HG02973 (cell line): ENCODE measurements at regions not wholly inside any gene's neighbourhood (a gene's known extent, or its start where the extent isn't known, plus 50 kb on each side); places are given as distances from the start of the nearest gene placed in this dataset.
"Not testable (repeated sequence)": the region's sequence is repeated elsewhere in the genome, so short reads cannot be mapped to it uniquely, and the experiment has no call there.

Experiments
- ATAC-seq: cut with Tn5 transposase; IDR thresholded peaks from one replicate; pipeline ENCODE4 v1.9.1; 2021; ENCODE audit warnings: moderate library complexity; ENCODE audit not compliant: unreplicated experiment

- ATAC-seq: no peak
Measured at GRCh38 chr7:83832009-83832408, 183.1 kb upstream of the SEMA3E start.

GRCh38 chr7:83827036-83827435 is 178.1 kb upstream of the SEMA3E start:
- no peak for ATAC-seq

- no peak for ATAC-seq
Measured at GRCh38 chr7:83824214-83824613, 175.3 kb upstream of the SEMA3E start.

GRCh38 chr7:83821866-83822265 is 172.9 kb upstream of the SEMA3E start:
- ATAC-seq: no peak

- no peak for ATAC-seq
Measured at GRCh38 chr7:83820641-83821040, 171.7 kb upstream of the SEMA3E start.

- no peak for ATAC-seq
Measured at GRCh38 chr7:83819911-83820310, 171.0 kb upstream of the SEMA3E start.

GRCh38 chr7:83814480-83814879 is 165.5 kb upstream of the SEMA3E start:
- no peak for ATAC-seq

- ATAC-seq: not testable (repeated sequence)
Measured at GRCh38 chr7:83812563-83812962, 163.6 kb upstream of the SEMA3E start.

- no peak for ATAC-seq
Measured at GRCh38 chr7:83808982-83809381, 160.0 kb upstream of the SEMA3E start.

GRCh38 chr7:83807774-83808173 is 158.8 kb upstream of the SEMA3E start:
- no peak for ATAC-seq

GRCh38 chr7:83806538-83806937 is 157.6 kb upstream of the SEMA3E start:
- ATAC-seq: no peak

GRCh38 chr7:83799333-83799732 is 150.4 kb upstream of the SEMA3E start:
- no peak for ATAC-seq

- ATAC-seq: no peak
Measured at GRCh38 chr7:83798489-83798888, 149.6 kb upstream of the SEMA3E start.

- peak; percentile 40 for ATAC-seq
Measured at GRCh38 chr7:83796760-83797159, 147.8 kb upstream of the SEMA3E start.

GRCh38 chr7:83794829-83795228 is 145.9 kb upstream of the SEMA3E start:
- ATAC-seq: no peak

GRCh38 chr7:83793558-83793957 is 144.6 kb upstream of the SEMA3E start:
- no peak for ATAC-seq

- ATAC-seq: no peak
Measured at GRCh38 chr7:83791737-83792136, 142.8 kb upstream of the SEMA3E start.

GRCh38 chr7:83786858-83787257 is 137.9 kb upstream of the SEMA3E start:
- ATAC-seq: no peak

- no peak for ATAC-seq
Measured at GRCh38 chr7:83782628-83783027, 133.7 kb upstream of the SEMA3E start.

GRCh38 chr7:83778073-83778443 is 129.1 kb upstream of the SEMA3E start:
- no peak for ATAC-seq

GRCh38 chr7:83777406-83778072 is 128.6 kb upstream of the SEMA3E start:
- ATAC-seq: no peak

- no peak for ATAC-seq
Measured at GRCh38 chr7:83769407-83769806, 120.5 kb upstream of the SEMA3E start.

GRCh38 chr7:83751217-83751616 is 102.3 kb upstream of the SEMA3E start:
- ATAC-seq: no peak
